CD4-positive, alpha-beta T cell treated with Interleukin-6 at 100 ng/mL for 8 hours (primary cell): ENCODE measurements at regions not wholly inside any gene's neighbourhood (a gene's known extent, or its start where the extent isn't known, plus 50 kb on each side); places are given as distances from the start of the nearest gene placed in this dataset.
"Not testable (repeated sequence)": the region's sequence is repeated elsewhere in the genome, so short reads cannot be mapped to it uniquely, and the experiment has no call there.

Source experiments
- DNase-seq: peaks from one replicate; pipeline ENCODE4 v3.0.0-alpha.2; 2020; ENCODE audit warnings: mixed read lengths, low spot score

- not testable (repeated sequence) for DNase-seq
These were observed 89.5 kb upstream of the SPDYE9 start for GRCh38 chr7:73175322-73175721.

DNA sequence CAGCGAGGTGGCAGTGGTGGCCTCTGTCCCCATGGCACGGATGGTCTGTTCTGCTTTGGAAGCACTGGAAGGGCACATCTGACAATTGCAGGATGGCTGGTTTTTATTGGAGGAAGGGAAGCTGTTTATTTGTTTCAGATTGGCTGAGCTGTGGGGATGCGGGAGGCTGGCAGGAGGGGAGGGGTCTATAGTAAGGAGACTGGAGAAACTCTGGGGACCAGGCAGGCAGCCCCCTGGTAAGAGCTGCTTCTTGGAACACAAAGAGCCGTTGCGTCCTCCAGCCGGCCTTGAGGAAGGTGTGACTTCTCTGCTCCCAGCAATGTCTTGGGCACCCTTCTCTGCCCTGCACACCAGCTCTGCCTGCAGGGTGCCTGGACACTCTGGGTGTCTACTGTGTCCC lies 85.1 kb upstream of the SPDYE9 start:
- not testable (repeated sequence) for DNase-seq

GRCh38 chr7:73170415-73170814 lies 84.6 kb upstream of the SPDYE9 start:
- DNase-seq: not testable (repeated sequence)

- DNase-seq: not testable (repeated sequence)
These were observed 80.3 kb upstream of the SPDYE9 start for GRCh38 chr7:73166152-73166551.

GRCh38 chr7:73162680-73163079 lies 76.8 kb upstream of the SPDYE9 start:
- not testable (repeated sequence) for DNase-seq

- DNase-seq: not testable (repeated sequence)
These were observed 75.9 kb upstream of the SPDYE9 start for GRCh38 chr7:73161727-73162126.

DNA sequence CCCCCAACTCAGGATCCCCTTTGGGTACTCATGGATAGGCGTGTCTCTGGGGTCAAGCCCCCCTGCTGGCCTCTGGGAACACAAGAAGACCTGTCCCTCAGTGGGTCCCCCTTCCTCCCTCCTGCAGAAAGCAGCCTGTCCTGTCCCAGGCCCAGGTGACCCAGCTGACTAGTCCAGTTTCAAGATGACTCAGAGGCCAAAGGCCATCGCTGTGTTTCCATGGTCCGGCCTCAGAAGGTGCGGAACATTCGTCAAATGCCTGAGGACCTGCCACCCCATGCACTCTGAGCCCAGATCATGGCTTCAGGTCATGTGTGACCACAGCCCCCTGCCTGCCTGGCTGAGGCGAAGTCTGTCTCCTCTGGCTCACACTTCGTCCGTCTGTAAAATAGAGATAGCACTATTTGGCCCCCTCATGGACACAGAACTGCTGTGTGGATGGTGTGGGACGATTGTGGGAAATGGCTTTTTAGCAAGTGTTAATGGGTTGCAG lies 71.4 kb upstream of the SPDYE9 start:
- not testable (repeated sequence) for DNase-seq

- DNase-seq: not testable (repeated sequence)
These were observed 70.8 kb upstream of the SPDYE9 start for GRCh38 chr7:73156510-73157168.

DNA sequence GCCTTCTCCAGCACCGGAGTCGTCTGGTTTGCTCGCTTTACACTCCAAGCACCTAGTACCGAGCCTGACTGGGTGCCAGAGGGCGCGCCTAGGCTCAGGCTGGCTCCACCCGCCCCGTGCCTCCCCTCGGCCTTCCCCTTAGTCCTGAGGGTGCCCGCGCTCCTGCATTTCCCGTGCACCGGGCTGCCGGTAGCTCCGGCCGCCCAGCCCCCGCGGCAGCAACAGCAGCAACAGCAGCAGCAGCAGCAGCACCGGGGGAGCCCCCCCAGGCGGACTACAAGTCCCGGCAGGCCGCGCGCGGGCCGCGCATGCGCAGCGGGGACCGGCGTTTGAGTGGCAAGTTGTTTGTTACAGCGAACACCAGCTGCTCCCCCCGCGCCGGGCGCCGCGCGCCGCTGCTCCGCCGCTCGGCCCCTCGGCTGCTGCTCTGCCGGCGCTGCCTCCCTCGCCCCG lies 68.8 kb upstream of the SPDYE9 start:
- DNase-seq: peak; percentile 67

DNA sequence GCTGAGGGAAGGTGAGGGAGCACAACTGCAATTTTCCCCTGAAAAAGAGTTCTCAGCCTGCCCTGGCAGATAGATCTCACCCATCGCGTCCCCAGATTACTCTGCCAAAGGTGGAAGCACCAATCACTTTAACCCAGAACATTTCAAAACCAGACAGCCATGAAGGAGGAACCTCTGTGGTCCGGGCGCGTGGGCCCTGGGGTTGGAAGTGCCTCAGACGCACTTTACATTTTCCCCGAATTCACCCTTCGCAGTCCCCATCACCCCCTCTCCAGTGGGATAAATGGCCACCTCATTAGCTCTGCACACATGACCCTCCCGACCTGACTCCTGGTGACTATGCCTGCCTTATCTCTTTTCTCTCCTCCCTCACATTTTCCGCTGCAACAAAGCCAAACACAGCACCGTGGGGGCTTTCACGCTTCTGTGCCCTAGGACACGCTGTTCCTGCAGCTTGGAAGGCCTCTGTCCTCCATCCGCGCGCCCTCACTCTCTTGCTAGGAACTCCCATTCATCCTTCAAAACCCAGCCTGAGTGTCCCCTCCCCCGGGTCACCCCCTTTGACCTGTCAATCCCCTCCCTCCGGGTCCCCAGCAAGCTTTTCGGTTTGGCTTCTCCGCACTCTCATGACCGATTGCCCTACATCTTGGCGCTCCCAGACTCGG lies 68.2 kb upstream of the SPDYE9 start:
- DNase-seq: not testable (repeated sequence)

DNA sequence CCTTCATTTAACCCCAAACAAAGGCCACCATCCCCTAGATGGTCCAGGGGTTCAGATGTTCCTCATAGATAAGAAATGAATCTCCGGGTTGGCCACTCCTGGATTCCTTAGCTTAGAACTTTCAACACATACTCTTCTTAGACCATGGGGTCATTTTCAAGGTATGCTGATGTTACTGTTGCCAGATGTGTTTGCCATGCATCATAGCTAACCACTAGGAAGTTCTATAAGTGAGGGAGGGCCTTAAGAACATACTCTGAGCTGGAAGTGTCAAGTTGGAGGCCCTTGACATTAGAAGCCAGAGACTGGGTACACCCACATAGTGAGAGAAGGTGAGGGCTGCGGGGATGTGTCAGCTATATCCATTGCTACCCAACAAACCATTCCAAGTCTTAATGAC lies 62.7 kb upstream of the SPDYE9 start:
- DNase-seq: not testable (repeated sequence)

DNA sequence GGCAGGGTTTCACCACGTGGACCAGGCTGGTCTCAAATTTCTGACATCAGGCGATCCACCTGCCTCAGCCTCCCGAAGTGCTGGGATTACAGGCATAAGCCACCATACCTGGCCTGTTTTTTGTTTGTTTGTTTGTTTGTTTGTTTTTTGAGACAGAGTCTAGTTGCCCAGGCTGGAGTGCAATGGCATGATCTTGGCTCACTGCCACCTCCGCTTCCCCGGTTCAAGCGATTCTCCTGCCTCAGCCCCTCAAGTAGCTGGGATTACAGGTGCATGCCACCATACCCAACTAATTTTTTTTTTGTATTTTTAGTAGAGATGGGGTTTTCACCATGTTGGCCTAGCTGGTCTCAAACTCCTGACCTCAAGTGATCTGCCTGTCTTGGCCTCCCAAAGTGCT lies 61.8 kb upstream of the SPDYE9 start:
- DNase-seq: not testable (repeated sequence)

DNA sequence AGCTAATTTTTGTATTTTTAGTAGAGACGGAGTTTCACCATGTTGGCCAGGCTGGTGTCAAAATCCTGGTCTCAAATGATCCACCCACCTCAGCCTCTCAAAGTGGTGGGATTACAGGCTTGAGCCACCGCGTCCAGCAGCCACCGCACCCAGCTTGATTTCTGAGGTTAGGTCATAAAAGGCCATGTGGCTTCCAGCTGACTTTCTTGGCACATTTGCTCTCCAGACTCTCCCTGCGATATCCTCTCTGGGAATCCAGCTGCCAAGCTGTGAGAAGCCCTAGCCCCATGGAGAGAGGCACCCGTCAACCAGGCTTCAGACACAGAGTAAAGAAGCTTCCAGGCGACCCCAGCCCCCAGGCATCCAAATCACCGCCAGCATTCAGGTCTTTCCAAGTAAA lies 58.2 kb upstream of the SPDYE9 start:
- not testable (repeated sequence) for DNase-seq

DNA sequence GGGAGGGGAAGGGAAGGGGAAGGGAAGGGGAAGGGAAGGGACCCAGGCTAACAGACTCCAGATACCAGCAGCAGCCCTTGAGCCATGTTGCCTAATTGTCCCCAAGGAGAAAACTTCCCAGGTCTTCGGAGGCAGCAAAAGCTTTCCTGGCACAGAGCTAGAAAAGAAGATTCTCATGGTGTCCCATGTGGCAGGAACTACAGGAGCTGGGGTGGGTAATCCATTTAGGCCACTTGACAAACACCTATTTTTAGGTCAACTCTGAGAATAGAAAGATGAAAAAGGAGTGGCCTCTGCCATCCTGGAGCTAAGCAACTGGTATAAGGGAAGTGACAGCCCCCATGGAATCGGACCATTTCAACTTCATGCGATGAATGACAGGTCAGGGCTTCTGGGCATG lies 52.1 kb upstream of the SPDYE9 start:
- DNase-seq: not testable (repeated sequence)
